ENCODE measurements at regions not wholly inside any gene's neighbourhood (a gene's known extent, or its start where the extent isn't known, plus 50 kb on each side); places are given as distances from the start of the nearest gene placed in this dataset.
A peak's percentile ranks its signal among the peaks of the same experiment; 100 is the strongest.

DNA sequence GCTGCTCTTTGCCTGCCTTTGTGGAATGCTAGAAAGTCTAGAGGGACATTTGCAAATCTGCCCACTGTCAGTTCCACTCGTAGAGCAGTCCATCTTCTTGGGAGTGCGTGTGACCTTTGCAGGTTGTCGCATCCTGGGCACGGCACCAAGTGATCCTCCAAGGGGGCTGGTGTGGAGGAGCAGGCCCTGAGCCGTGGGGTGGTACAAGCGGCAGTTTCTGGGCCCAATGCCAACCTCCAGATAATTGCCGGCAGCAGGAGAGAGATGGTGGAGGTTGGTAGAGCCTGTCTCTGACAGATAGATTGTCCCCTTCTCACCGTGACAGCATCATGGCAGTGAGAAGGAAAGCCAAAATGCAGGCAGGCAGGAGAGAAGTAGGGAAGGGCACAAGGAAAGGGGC, 150.7 kb upstream of the SLC14A2 start:
- Histone ChIP-seq H3K4me3 (no peak overlapping the region), H3K27me3 (replicated peaks in 1 of 2; ENCODE audit: control insufficient read depth in 2 of 2, insufficient read depth in 2 of 2, low read length in 1 of 2) (no peaks in the 10 kb centered on the region), H3K36me3 (ENCODE audit: control insufficient read depth in 2 of 2, insufficient read depth in 2 of 2, low read length in 1 of 2) (no peaks in the 10 kb centered on the region), H3K4me1 (ENCODE audit: control insufficient read depth, insufficient read depth, low read length) (no peaks in the 10 kb centered on the region), H2AFZ (ENCODE audit: control insufficient read depth, low read depth, low read length) (no peak overlapping the region), H3K9ac (ENCODE audit: control insufficient read depth, insufficient read depth, low read length) (no peak overlapping the region), H4K20me1 (ENCODE audit: control insufficient read depth, insufficient read depth) (no peaks in the 10 kb centered on the region), H3K79me2 (ENCODE audit: control insufficient read depth, insufficient read depth, low read length) (no peaks in the 10 kb centered on the region), H3K27ac (ENCODE audit: control insufficient read depth, insufficient read depth) (no peak overlapping the region), H3K9me3 (replicated peaks; ENCODE audit: control insufficient read depth, insufficient read depth, low read length) (no peaks in the 10 kb centered on the region; the same call in 2 of the 3 replicates), H3K4me2 (ENCODE audit: control insufficient read depth, insufficient read depth) (no peak overlapping the region)
- in situ Hi-C loops (cut with MboI) (no loop called here), intact Hi-C loops (cut with micrococcal nuclease; ENCODE audit: unreplicated experiment) (no loop called here)
- DNase-seq (ENCODE audit: low read depth, low spot score) (no peak), FAIRE-seq (no peak), ATAC-seq (no peak)
- CTCF ChIA-PET, result no interaction called here
- RAD21 ChIA-PET (ENCODE audit: unreplicated experiment), result no interaction called here
- no peak for TF ChIP-seq ZNF24 (IDR thresholded peaks at IDR 0.05)
- no peak for TF ChIP-seq IRF4 (IDR thresholded peaks at IDR 0.05; ENCODE audit: low read depth, low read length)
- TF ChIP-seq, protein P1, sequence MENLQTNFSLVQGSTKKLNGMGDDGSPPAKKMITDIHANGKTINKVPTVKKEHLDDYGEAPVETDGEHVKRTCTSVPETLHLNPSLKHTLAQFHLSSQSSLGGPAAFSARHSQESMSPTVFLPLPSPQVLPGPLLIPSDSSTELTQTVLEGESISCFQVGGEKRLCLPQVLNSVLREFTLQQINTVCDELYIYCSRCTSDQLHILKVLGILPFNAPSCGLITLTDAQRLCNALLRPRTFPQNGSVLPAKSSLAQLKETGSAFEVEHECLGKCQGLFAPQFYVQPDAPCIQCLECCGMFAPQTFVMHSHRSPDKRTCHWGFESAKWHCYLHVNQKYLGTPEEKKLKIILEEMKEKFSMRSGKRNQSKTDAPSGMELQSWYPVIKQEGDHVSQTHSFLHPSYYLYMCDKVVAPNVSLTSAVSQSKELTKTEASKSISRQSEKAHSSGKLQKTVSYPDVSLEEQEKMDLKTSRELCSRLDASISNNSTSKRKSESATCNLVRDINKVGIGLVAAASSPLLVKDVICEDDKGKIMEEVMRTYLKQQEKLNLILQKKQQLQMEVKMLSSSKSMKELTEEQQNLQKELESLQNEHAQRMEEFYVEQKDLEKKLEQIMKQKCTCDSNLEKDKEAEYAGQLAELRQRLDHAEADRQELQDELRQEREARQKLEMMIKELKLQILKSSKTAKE (IDR thresholded peaks at IDR 0.05; ENCODE audit: low read depth, poor library complexity, severe bottlenecking), result no peak
- TF ChIP-seq RUNX3 (IDR thresholded peaks at IDR 0.05; ENCODE audit: low read length), result no peak
- no peak for TF ChIP-seq RB1 (IDR thresholded peaks at IDR 0.05; ENCODE audit: borderline replicate concordance)
- no TSS peak for BruUV-seq (replicated peaks)
- WGBS (ENCODE audit: insufficient coverage, insufficient replicate concordance, low lambda C conversion rate, missing lambda C conversion rate), result 36% methylated on average over 8 of the region's 8 CpGs
- POLR2A ChIA-PET, result no interaction called here
- SMC1A ChIA-PET (ENCODE audit: uncharacterized antibody, unreplicated experiment), result no interaction called here

DNA sequence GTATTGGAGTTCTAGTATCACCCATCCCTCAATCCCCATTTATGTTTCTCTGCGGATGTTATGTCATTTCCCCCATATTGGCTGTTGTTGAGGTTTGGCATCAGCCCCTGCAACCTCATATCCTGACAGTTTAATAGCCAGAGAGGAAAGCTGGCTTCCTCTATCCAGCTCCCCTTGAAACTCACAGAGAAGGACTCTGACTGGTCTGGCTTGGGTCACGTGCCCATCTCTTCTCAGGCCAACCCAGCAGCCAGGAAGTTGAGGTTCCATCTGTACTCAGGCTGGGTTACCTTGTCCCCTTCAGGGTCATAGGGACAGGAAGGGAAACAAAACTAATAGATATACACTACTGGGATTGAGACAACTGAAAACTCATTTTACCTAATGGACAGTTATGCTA, 148.0 kb upstream of the SLC14A2 start:
- Histone ChIP-seq H3K36me3 (ENCODE audit: control insufficient read depth in 2 of 2, insufficient read depth in 2 of 2, low read length in 1 of 2) (no peaks in the 10 kb centered on the region), H3K4me3 (no peak overlapping the region), H4K20me1 (ENCODE audit: control insufficient read depth, insufficient read depth) (no peaks in the 10 kb centered on the region), H3K27me3 (replicated peaks in 1 of 2; ENCODE audit: control insufficient read depth in 2 of 2, insufficient read depth in 2 of 2, low read length in 1 of 2) (no peaks in the 10 kb centered on the region), H3K9ac (ENCODE audit: control insufficient read depth, insufficient read depth, low read length) (no peak overlapping the region), H3K79me2 (ENCODE audit: control insufficient read depth, insufficient read depth, low read length) (no peaks in the 10 kb centered on the region), H2AFZ (ENCODE audit: control insufficient read depth, low read depth, low read length) (no peak overlapping the region), H3K4me1 (ENCODE audit: control insufficient read depth, insufficient read depth, low read length) (no peaks in the 10 kb centered on the region), H3K4me2 (ENCODE audit: control insufficient read depth, insufficient read depth) (no peak overlapping the region), H3K9me3 (replicated peaks; ENCODE audit: control insufficient read depth, insufficient read depth, low read length) (no peaks in the 10 kb centered on the region; the same call in 2 of the 3 replicates), H3K27ac (ENCODE audit: control insufficient read depth, insufficient read depth) (no peak overlapping the region)
- DNase-seq (ENCODE audit: low read depth, low spot score), result no peak
- in situ Hi-C loops (cut with MboI) (no loop called here), intact Hi-C loops (cut with micrococcal nuclease; ENCODE audit: unreplicated experiment) (no loop called here)
- RAD21 ChIA-PET (ENCODE audit: unreplicated experiment), result no interaction called here
- SMC1A ChIA-PET (ENCODE audit: uncharacterized antibody, unreplicated experiment), result no interaction called here
- no peak for ATAC-seq
- WGBS (ENCODE audit: insufficient coverage, insufficient replicate concordance, low lambda C conversion rate, missing lambda C conversion rate), result 33% methylated on average over 2 of the region's 2 CpGs
- CTCF ChIA-PET, result no interaction called here
- POLR2A ChIA-PET, result no interaction called here
- FAIRE-seq, result no peak
- TF ChIP-seq, protein P2, sequence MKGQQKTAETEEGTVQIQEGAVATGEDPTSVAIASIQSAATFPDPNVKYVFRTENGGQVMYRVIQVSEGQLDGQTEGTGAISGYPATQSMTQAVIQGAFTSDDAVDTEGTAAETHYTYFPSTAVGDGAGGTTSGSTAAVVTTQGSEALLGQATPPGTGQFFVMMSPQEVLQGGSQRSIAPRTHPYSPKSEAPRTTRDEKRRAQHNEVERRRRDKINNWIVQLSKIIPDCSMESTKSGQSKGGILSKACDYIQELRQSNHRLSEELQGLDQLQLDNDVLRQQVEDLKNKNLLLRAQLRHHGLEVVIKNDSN (IDR thresholded peaks at IDR 0.05; ENCODE audit: borderline replicate concordance, extremely low read length, insufficient read depth, low read depth, low read length), result peak; percentile 63
- TF ChIP-seq, protein P3, sequence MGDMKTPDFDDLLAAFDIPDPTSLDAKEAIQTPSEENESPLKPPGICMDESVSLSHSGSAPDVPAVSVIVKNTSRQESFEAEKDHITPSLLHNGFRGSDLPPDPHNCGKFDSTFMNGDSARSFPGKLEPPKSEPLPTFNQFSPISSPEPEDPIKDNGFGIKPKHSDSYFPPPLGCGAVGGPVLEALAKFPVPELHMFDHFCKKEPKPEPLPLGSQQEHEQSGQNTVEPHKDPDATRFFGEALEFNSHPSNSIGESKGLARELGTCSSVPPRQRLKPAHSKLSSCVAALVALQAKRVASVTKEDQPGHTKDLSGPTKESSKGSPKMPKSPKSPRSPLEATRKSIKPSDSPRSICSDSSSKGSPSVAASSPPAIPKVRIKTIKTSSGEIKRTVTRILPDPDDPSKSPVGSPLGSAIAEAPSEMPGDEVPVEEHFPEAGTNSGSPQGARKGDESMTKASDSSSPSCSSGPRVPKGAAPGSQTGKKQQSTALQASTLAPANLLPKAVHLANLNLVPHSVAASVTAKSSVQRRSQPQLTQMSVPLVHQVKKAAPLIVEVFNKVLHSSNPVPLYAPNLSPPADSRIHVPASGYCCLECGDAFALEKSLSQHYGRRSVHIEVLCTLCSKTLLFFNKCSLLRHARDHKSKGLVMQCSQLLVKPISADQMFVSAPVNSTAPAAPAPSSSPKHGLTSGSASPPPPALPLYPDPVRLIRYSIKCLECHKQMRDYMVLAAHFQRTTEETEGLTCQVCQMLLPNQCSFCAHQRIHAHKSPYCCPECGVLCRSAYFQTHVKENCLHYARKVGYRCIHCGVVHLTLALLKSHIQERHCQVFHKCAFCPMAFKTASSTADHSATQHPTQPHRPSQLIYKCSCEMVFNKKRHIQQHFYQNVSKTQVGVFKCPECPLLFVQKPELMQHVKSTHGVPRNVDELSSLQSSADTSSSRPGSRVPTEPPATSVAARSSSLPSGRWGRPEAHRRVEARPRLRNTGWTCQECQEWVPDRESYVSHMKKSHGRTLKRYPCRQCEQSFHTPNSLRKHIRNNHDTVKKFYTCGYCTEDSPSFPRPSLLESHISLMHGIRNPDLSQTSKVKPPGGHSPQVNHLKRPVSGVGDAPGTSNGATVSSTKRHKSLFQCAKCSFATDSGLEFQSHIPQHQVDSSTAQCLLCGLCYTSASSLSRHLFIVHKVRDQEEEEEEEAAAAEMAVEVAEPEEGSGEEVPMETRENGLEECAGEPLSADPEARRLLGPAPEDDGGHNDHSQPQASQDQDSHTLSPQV (IDR thresholded peaks at IDR 0.05), result no peak
- TF ChIP-seq, protein P4, sequence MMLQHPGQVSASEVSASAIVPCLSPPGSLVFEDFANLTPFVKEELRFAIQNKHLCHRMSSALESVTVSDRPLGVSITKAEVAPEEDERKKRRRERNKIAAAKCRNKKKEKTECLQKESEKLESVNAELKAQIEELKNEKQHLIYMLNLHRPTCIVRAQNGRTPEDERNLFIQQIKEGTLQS (IDR thresholded peaks at IDR 0.05; ENCODE audit: borderline replicate concordance, extremely low read depth, low read depth, low read length), result no peak
- BruUV-seq (replicated peaks), result no TSS peak

Measured in GM12878 (cell line).